ENCODE measurements at regions not wholly inside any gene's neighbourhood (a gene's known extent, or its start where the extent isn't known, plus 50 kb on each side); places are given as distances from the start of the nearest gene placed in this dataset.
"Not testable (repeated sequence)": the region's sequence is repeated elsewhere in the genome, so short reads cannot be mapped to it uniquely, and the experiment has no call there.

DNA sequence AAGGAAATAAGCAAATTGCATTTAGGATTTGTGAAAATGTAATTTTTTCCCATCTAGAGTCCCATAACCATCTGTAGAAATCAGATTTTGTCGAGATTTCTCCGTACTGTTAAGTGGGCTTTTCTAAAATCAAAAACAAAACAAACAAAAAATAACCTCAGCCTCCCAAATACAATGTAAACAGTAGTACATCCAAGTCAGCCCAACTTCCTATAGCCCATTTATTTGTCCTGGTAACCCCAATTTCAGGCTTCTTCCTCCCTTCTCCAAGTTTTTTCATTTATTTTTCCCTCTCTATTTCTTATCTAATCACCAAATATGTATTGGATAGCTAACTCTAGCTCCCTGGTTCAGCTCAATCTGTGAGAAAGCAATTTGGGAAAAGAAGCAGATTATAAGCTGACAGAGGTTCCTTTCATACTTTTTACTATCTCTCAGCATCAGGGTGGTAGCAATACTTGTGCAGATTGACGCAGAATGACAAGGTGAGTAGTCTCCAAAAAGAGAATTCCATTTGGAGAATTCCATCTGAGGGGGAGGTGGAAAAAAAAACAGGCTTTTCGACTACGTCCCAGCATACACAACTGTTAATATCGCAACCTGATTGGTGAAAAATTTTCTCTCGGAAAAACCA lies 132.6 kb upstream of the BTN3A2 start:
- TF ChIP-seq ZFX (IDR thresholded peaks at IDR 0.05; ENCODE audit: borderline replicate concordance): no peak
- TF ChIP-seq, protein P1, sequence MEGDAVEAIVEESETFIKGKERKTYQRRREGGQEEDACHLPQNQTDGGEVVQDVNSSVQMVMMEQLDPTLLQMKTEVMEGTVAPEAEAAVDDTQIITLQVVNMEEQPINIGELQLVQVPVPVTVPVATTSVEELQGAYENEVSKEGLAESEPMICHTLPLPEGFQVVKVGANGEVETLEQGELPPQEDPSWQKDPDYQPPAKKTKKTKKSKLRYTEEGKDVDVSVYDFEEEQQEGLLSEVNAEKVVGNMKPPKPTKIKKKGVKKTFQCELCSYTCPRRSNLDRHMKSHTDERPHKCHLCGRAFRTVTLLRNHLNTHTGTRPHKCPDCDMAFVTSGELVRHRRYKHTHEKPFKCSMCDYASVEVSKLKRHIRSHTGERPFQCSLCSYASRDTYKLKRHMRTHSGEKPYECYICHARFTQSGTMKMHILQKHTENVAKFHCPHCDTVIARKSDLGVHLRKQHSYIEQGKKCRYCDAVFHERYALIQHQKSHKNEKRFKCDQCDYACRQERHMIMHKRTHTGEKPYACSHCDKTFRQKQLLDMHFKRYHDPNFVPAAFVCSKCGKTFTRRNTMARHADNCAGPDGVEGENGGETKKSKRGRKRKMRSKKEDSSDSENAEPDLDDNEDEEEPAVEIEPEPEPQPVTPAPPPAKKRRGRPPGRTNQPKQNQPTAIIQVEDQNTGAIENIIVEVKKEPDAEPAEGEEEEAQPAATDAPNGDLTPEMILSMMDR (IDR thresholded peaks at IDR 0.05): no peak
- H3K27ac ChIP-seq: no peak overlapping the region

DNA sequence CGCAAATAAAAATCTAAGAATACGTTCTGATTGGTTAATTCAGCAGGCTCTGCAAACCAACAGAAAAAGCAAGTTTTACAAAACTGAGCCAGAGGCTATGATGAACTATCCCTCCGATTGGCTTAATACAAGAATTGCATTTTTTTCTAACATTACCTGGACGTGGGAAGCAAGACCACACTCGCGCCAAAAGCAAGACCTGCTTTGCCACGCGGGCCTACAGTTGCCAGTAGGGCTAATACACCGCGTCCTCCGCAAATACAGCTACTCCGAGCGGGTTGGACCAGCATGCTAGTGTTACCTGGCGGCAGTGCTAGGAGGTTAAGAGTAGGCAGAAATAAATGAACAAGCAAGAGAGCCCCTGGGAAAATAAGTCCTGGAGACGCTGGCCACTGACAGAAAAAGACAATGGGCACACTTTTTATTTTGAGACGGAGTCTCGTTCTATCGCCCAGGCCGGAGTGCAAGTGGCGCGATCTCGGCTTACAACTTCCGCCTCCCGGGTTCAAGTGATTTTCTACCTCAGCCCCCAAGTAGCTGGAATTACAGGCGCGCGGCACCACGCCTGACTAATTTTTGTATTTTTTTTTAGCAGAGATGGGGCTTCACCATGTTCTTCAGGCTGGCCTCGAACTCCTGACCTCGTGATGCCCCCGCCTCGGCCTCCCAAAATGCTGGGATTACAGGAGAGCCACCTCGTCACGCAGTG lies 131.9 kb upstream of the BTN3A2 start:
- no peak for TF ChIP-seq ZFX (IDR thresholded peaks at IDR 0.05; ENCODE audit: borderline replicate concordance)
- TF ChIP-seq, protein P1 (IDR thresholded peaks at IDR 0.05): no peak
- no peak overlapping the region for H3K27ac ChIP-seq

DNA sequence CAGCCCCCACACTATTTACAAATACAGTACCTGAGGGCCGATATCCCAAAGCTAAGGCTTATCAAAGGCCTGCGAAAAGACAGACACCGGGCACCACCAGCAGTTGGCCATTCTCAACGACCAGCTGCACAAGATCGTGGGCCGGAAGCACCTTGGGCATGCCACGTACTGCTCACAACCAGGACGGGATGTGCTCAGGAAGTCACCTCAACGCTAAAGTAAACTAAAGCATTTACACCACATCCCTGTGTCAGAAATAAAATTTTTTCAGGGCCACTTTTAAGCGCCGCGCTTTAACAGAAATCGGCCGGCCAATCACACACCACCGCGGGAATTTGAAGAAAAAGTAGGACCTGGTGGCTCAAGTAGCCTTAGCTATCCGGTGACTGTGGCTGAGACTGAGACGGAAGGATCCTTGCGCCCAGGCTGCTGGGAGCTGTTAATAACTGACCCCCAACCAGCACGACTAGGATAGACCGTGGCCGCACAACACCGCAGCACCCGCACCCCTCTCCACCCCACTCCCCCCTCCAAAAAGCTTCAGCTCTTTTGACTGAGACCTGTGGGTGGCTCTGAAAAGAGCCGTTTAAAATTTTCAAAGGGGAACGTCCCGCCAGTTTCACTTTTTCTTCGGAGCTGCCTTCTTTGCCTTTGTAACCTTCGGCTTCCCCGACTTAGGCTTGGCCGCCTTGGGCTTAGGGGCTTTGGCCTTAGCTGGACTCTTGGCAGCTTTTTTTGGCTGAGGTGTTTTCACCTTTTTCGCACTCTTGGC lies 131.2 kb upstream of the BTN3A2 start:
- no peak for TF ChIP-seq ZFX (IDR thresholded peaks at IDR 0.05; ENCODE audit: borderline replicate concordance)
- TF ChIP-seq, protein P1 (IDR thresholded peaks at IDR 0.05): no peak
- H3K27ac ChIP-seq: peak overlapping the region; percentile 25

DNA sequence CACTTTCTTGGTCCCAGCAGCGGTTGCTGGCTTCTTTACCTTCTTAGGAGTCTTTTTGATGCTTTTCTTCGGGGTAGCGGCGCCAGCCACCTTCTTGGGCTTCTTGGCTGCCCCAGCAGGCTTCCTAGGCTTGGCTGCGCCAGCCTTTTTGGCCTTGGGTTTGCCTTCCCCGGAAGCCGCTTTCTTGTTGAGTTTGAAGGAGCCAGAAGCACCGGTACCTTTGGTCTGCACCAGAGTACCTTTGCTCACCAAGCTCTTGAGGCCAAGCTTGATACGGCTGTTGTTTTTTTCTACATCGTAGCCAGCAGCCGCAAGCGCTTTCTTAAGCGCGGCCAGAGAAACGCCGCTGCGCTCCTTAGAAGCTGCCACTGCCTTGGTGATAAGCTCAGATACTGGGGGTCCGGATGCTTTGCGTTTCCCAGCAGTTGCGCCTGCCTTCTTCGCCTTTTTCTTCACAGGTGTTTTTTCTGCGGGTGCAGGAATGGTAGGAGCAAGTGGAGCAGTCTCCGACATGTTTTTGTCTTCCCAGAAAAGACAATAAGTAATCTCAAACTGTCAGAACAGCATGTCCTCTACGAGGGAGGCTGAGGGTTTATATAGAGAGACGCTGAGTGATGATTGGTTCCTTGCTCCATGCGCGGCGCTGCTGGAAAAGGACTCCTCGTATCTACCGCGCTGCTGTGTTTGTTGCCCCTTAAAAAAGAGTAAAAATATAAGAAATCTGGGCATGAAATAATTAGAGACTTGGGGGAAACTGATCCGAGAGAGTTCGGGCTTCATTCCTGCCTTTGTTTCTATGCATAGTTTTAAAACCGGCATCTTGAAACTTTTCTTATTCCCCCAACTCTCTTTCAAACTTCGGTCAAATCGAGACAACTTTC lies 130.3 kb upstream of the BTN3A2 start:
- H3K27ac ChIP-seq: peak overlapping the region; percentile 25
- TF ChIP-seq ZFX (IDR thresholded peaks at IDR 0.05; ENCODE audit: borderline replicate concordance): no peak
- TF ChIP-seq, protein P1 (IDR thresholded peaks at IDR 0.05): no peak

DNA sequence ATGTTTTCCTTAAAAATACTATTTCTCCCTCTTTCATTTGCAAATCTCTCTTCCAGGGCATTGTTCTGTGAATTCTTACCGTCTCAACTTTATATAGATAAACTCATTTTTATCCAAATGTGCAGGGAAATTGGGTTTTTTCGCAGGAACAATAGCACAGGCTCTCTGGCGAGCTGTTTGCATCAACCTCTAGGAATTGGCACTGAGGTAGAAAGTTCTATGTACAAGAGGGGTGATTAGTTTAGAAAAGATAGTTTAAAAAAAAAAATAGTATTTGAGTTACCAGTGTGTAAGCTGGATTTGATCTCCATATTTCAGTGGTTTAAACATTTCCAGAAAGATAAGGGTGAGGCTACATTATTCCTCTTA lies 129.7 kb upstream of the BTN3A2 start:
- TF ChIP-seq, protein P1 (IDR thresholded peaks at IDR 0.05): no peak
- TF ChIP-seq ZFX (IDR thresholded peaks at IDR 0.05; ENCODE audit: borderline replicate concordance): no peak
- H3K27ac ChIP-seq: no peak overlapping the region

DNA sequence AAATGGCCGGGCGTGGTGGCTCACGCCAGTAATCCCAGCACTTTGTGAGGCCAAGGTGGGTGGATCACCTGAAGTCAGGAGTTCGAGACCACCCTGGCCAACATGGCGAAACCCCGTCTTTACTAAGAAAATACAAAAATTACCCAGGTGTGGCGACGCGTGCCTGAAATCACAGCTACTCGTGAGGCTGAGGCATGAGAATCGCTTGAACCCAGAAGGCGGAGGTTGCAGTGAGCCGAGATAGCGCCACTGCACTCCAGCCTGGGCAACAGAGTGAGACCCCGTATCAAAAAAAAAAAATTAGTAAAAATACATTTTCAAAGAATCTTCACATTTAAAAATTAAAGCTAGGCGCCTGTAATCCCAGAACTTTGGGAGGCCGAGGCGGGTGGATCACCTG lies 125.6 kb upstream of the BTN3A2 start:
- not testable (repeated sequence) for H3K27ac ChIP-seq

Measured in 22Rv1 (cell line).